NB4 (cell line): ENCODE measurements at regions not wholly inside any gene's neighbourhood (a gene's known extent, or its start where the extent isn't known, plus 50 kb on each side); places are given as distances from the start of the nearest gene placed in this dataset.
A peak's percentile ranks its signal among the peaks of the same experiment; 100 is the strongest.

Source experiments
- DNase-seq: peaks from one replicate; pipeline ENCODE4 v3.0.0; 2010; ENCODE audit warnings: low read depth
- H3K4me3 ChIP-seq: one replicate; pipeline ENCODE4 v1.5.1; 2011; ENCODE audit warnings: mild to moderate bottlenecking, low read depth, low read length, moderate library complexity
- CTCF ChIP-seq: IDR thresholded peaks from one replicate; pipeline ENCODE4 v1.5.1; 2012; ENCODE audit warnings: low read depth, low read length
- MAX ChIP-seq: IDR thresholded peaks from 2 replicates; pipeline ENCODE4 v1.6.1; 2011; ENCODE audit warnings: low read depth, low read length
- MYC ChIP-seq: IDR thresholded peaks from 2 replicates; pipeline ENCODE4 v1.6.1; 2011; ENCODE audit warnings: low read depth, low read length
- POLR2A ChIP-seq: IDR thresholded peaks from 2 replicates; pipeline ENCODE4 v1.6.1; 2011; ENCODE audit warnings: mild to moderate bottlenecking; ENCODE audit not compliant: insufficient read length; ENCODE audit errors: extremely low read depth

- TF ChIP-seq POLR2A (no peak), MYC (no peak), MAX (no peak), CTCF (no peak)
- peak; percentile 9 for DNase-seq
These were observed 545.3 kb downstream of the PTPRC start for GRCh38 chr1:199184180-199184579.

GRCh38 chr1:199194862-199195261, 556.0 kb downstream of the PTPRC start:
- H3K4me3 ChIP-seq, result no peak overlapping the region
- no peak for TF ChIP-seq CTCF
- TF ChIP-seq MYC, result no peak
- TF ChIP-seq MAX, result no peak
- DNase-seq, result no peak

More at GRCh38 chr1:199184180-199184579, 545.3 kb downstream of the PTPRC start:
- no peak overlapping the region for H3K4me3 ChIP-seq

GRCh38 chr1:199197695-199198094, 558.9 kb downstream of the PTPRC start:
- H3K4me3 ChIP-seq, result no peak overlapping the region
- DNase-seq, result no peak
- TF ChIP-seq MAX, result no peak
- no peak for TF ChIP-seq MYC
- no peak for TF ChIP-seq CTCF
- no peak for TF ChIP-seq POLR2A

GRCh38 chr1:199202331-199202730, 563.5 kb downstream of the PTPRC start:
- no peak overlapping the region for H3K4me3 ChIP-seq
- DNase-seq, result peak; percentile 29
- TF ChIP-seq MYC, result no peak
- no peak for TF ChIP-seq CTCF
- no peak for TF ChIP-seq MAX
- TF ChIP-seq POLR2A, result no peak

- no peak for TF ChIP-seq POLR2A
- TF ChIP-seq MYC, result no peak
- TF ChIP-seq MAX, result no peak
- TF ChIP-seq CTCF, result no peak
These were observed 565.4 kb downstream of the PTPRC start for GRCh38 chr1:199204231-199204630.

More at GRCh38 chr1:199204231-199204630, 565.4 kb downstream of the PTPRC start:
- no peak overlapping the region for H3K4me3 ChIP-seq
- DNase-seq, result no peak
